ENCODE measurements at regions not wholly inside any gene's neighbourhood (a gene's known extent, or its start where the extent isn't known, plus 50 kb on each side); places are given as distances from the start of the nearest gene placed in this dataset.

- Histone ChIP-seq H3K27me3 (no peaks in the 10 kb centered on the region), H3K27ac (no peak overlapping the region), H3K9me3 (no peaks in the 10 kb centered on the region), H3K36me3 (no peaks in the 10 kb centered on the region), H3K4me3 (no peak overlapping the region), H3K4me1 (no peaks in the 10 kb centered on the region)
- no peak for TF ChIP-seq CTCF (IDR thresholded peaks at IDR 0.05)
- DNase-seq (ENCODE audit: low spot score in 2 of 2), result no peak
- intact Hi-C loops (cut with DNase I), result no loop called here
These were observed 114.2 kb upstream of the PLEKHA5 start for GRCh38 chr12:19015285-19015684.

GRCh38 chr12:19018302-19018970, 111.1 kb upstream of the PLEKHA5 start:
- H3K27ac ChIP-seq, result no peak overlapping the region
- DNase-seq (ENCODE audit: low spot score in 2 of 2), result no peak
- no peak overlapping the region for H3K4me3 ChIP-seq
- no peak for TF ChIP-seq CTCF (IDR thresholded peaks at IDR 0.05)
- no peaks in the 10 kb centered on the region for H3K4me1 ChIP-seq
- no peaks in the 10 kb centered on the region for H3K9me3 ChIP-seq
- no peaks in the 10 kb centered on the region for H3K27me3 ChIP-seq
- intact Hi-C loops (cut with DNase I), result no loop called here
- no peaks in the 10 kb centered on the region for H3K36me3 ChIP-seq

GRCh38 chr12:19021240-19021639, 108.3 kb upstream of the PLEKHA5 start:
- H3K36me3 ChIP-seq, result no peaks in the 10 kb centered on the region
- H3K9me3 ChIP-seq, result no peaks in the 10 kb centered on the region
- no peak overlapping the region for H3K4me3 ChIP-seq
- no peaks in the 10 kb centered on the region for H3K27me3 ChIP-seq
- no peak for DNase-seq (ENCODE audit: low spot score in 2 of 2)
- H3K27ac ChIP-seq, result no peak overlapping the region
- H3K4me1 ChIP-seq, result no peaks in the 10 kb centered on the region
- intact Hi-C loops (cut with DNase I), result no loop called here
- no peak for TF ChIP-seq CTCF (IDR thresholded peaks at IDR 0.05)

GRCh38 chr12:19021646-19022045, 107.9 kb upstream of the PLEKHA5 start:
- Histone ChIP-seq H3K27me3 (no peaks in the 10 kb centered on the region), H3K36me3 (no peaks in the 10 kb centered on the region), H3K9me3 (no peaks in the 10 kb centered on the region), H3K4me1 (no peaks in the 10 kb centered on the region), H3K27ac (no peak overlapping the region), H3K4me3 (no peak overlapping the region)
- intact Hi-C loops (cut with DNase I), result no loop called here
- TF ChIP-seq CTCF (IDR thresholded peaks at IDR 0.05), result no peak
- DNase-seq (ENCODE audit: low spot score in 2 of 2), result no peak

GRCh38 chr12:19025582-19025981, 104.0 kb upstream of the PLEKHA5 start:
- Histone ChIP-seq H3K4me3 (no peak overlapping the region), H3K36me3 (no peaks in the 10 kb centered on the region), H3K9me3 (no peaks in the 10 kb centered on the region), H3K4me1 (no peaks in the 10 kb centered on the region), H3K27me3 (no peaks in the 10 kb centered on the region), H3K27ac (no peak overlapping the region)
- intact Hi-C loops (cut with DNase I), result no loop called here
- no peak for TF ChIP-seq CTCF (IDR thresholded peaks at IDR 0.05)
- no peak for DNase-seq (ENCODE audit: low spot score in 2 of 2)

GRCh38 chr12:19026034-19026433, 103.5 kb upstream of the PLEKHA5 start:
- Histone ChIP-seq H3K4me1 (no peaks in the 10 kb centered on the region), H3K4me3 (no peak overlapping the region), H3K36me3 (no peaks in the 10 kb centered on the region), H3K27me3 (no peaks in the 10 kb centered on the region), H3K9me3 (no peaks in the 10 kb centered on the region), H3K27ac (no peak overlapping the region)
- DNase-seq (ENCODE audit: low spot score in 2 of 2), result no peak
- intact Hi-C loops (cut with DNase I), result no loop called here
- TF ChIP-seq CTCF (IDR thresholded peaks at IDR 0.05), result no peak
